ENCODE measurements at regions not wholly inside any gene's neighbourhood (a gene's known extent, or its start where the extent isn't known, plus 50 kb on each side); places are given as distances from the start of the nearest gene placed in this dataset.

GRCh38 chr21:18991846-18992245, 588.3 kb upstream of the TMPRSS15 start:
- H3K79me2 ChIP-seq (ENCODE audit: insufficient read depth, low read length): no peaks in the 10 kb centered on the region
- H3K9me2 ChIP-seq (ENCODE audit: insufficient read depth): no peaks in the 10 kb centered on the region
- no peak overlapping the region for H2AFZ ChIP-seq (ENCODE audit: low read depth, low read length, poor library complexity, severe bottlenecking)
- intact Hi-C loops (cut with micrococcal nuclease): no loop called here
- ATAC-seq: no peak
- no peak overlapping the region for H3K4me2 ChIP-seq (ENCODE audit: low read length)
- no peaks in the 10 kb centered on the region for H3K4me1 ChIP-seq (ENCODE audit: control insufficient read depth in 1 of 2, insufficient read depth in 2 of 2, low read length in 2 of 2)
- no peaks in the 10 kb centered on the region for H3K36me3 ChIP-seq (ENCODE audit: control insufficient read depth in 1 of 2, insufficient read depth in 2 of 2, low read length in 2 of 2)
- H3K9ac ChIP-seq (ENCODE audit: low read length): no peak overlapping the region
- H4K20me1 ChIP-seq (ENCODE audit: insufficient read depth): no peaks in the 10 kb centered on the region
- no peak for DNase-seq (ENCODE audit: low read depth, low spot score)
- TF ChIP-seq ELF1 (IDR thresholded peaks at IDR 0.05; ENCODE audit: borderline replicate concordance, low read depth) (no peak), ZFX (IDR thresholded peaks at IDR 0.05) (no peak), POLR2AphosphoS5 (IDR thresholded peaks at IDR 0.05; ENCODE audit: low read depth, low read length) (no peak), REST (IDR thresholded peaks at IDR 0.05; ENCODE audit: low read depth) (no peak), FOSL1 (IDR thresholded peaks at IDR 0.05; ENCODE audit: low read depth) (no peak), SP1 (IDR thresholded peaks at IDR 0.05; ENCODE audit: low read depth) (no peak), SIN3A (IDR thresholded peaks at IDR 0.05; ENCODE audit: low read depth) (no peak)
- H3K27ac ChIP-seq (ENCODE audit: low read depth, low read length): no peak overlapping the region
- ChIA-PET RAD21 (ENCODE audit: low non-redundant PET in 1 of 2, low total read pairs in 2 of 2, uncharacterized antibody in 2 of 2, unreplicated experiment in 2 of 2) (no interaction called here), CTCF (no interaction called here), POLR2A (no interaction called here)
- H3K27me3 ChIP-seq (ENCODE audit: insufficient read depth, low read length): no peaks in the 10 kb centered on the region
- peaks cover 0 to 26% of the 10 kb centered on the region in 2 experiments; a peak in 2 of 4 replicates for H3K9me3 ChIP-seq (ENCODE audit: control insufficient read depth in 1 of 2, insufficient read depth in 1 of 2, low read depth in 1 of 2, low read length in 2 of 2)
- BruUV-seq (replicated peaks): no TSS peak
- no peak overlapping the region for H3K4me3 ChIP-seq (replicated peaks in 1 of 2; ENCODE audit: low read depth in 1 of 2, low read length in 2 of 2)

DNA sequence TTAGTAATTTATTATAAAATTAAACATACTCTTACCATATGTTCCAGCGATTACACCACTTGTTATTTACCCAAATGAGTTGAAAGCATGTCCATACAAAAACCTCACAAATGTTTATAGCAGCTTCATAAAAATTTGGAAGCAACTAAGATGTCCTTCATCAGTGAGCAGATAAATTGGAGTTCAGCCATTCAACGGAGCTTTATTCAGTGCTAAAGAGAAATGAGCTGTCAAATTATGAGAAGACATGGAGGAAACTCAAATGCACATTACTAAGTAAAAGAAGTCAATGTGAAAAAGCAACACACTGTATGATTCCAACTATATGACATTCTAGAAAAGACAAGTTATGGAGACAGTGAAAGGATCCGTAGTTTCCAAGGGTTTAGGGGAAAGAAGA, 606.7 kb upstream of the TMPRSS15 start:
- no peaks in the 10 kb centered on the region for H3K79me2 ChIP-seq (ENCODE audit: insufficient read depth, low read length)
- no peak overlapping the region for H2AFZ ChIP-seq (ENCODE audit: low read depth, low read length, poor library complexity, severe bottlenecking)
- H3K27ac ChIP-seq (ENCODE audit: low read depth, low read length): no peak overlapping the region
- ChIA-PET RAD21 (ENCODE audit: low non-redundant PET in 1 of 2, low total read pairs in 2 of 2, uncharacterized antibody in 2 of 2, unreplicated experiment in 2 of 2) (no interaction called here), CTCF (no interaction called here), POLR2A (no interaction called here)
- H3K4me2 ChIP-seq (ENCODE audit: low read length): no peak overlapping the region
- DNase-seq (ENCODE audit: low read depth, low spot score) (no peak), ATAC-seq (no peak)
- BruUV-seq (replicated peaks): no TSS peak
- no peak overlapping the region for H3K4me3 ChIP-seq (replicated peaks in 1 of 2; ENCODE audit: low read depth in 1 of 2, low read length in 2 of 2)
- no peak for TF ChIP-seq FOSL1 (IDR thresholded peaks at IDR 0.05; ENCODE audit: low read depth)
- TF ChIP-seq SIN3A (IDR thresholded peaks at IDR 0.05; ENCODE audit: low read depth): no peak
- no peak for TF ChIP-seq RAD21 (IDR thresholded peaks at IDR 0.05; ENCODE audit: low read depth)
- TF ChIP-seq REST (IDR thresholded peaks at IDR 0.05; ENCODE audit: low read depth): no peak
- TF ChIP-seq MAX (IDR thresholded peaks at IDR 0.05): no peak
- H3K9ac ChIP-seq (ENCODE audit: low read length): no peak overlapping the region
- no peaks in the 10 kb centered on the region for H3K27me3 ChIP-seq (ENCODE audit: insufficient read depth, low read length)
- no peaks in the 10 kb centered on the region for H4K20me1 ChIP-seq (ENCODE audit: insufficient read depth)
- H3K9me2 ChIP-seq (ENCODE audit: insufficient read depth): no peaks in the 10 kb centered on the region
- intact Hi-C loops (cut with micrococcal nuclease): no loop called here
- H3K9me3 ChIP-seq (ENCODE audit: control insufficient read depth in 1 of 2, insufficient read depth in 1 of 2, low read depth in 1 of 2, low read length in 2 of 2): peaks cover 25% of the 10 kb centered on the region in 2 experiments; a peak in 3 of 4 replicates
- no peaks in the 10 kb centered on the region for H3K36me3 ChIP-seq (ENCODE audit: control insufficient read depth in 1 of 2, insufficient read depth in 2 of 2, low read length in 2 of 2)
- no peaks in the 10 kb centered on the region for H3K4me1 ChIP-seq (ENCODE audit: control insufficient read depth in 1 of 2, insufficient read depth in 2 of 2, low read length in 2 of 2)

Measured in HCT116 (cell line).